Nephron progenitor cell (in vitro differentiated cells): ENCODE measurements at regions not wholly inside any gene's neighbourhood (a gene's known extent, or its start where the extent isn't known, plus 50 kb on each side); places are given as distances from the start of the nearest gene placed in this dataset.

Source experiments
- DNase-seq: peaks from one replicate; pipeline ENCODE4 v3.0.0; 2021
- H3K27ac Mint-ChIP-seq: 2 replicates; pipeline ENCODE4 v1.8.0; 2021; ENCODE audit warnings: mild to moderate bottlenecking, moderate library complexity, mixed read lengths
- H3K27me3 Mint-ChIP-seq: 2 replicates; pipeline ENCODE4 v1.8.0; 2021; ENCODE audit warnings: mild to moderate bottlenecking, low read depth, mixed read lengths; ENCODE audit not compliant: poor library complexity
- H3K36me3 Mint-ChIP-seq: 2 replicates; pipeline ENCODE4 v1.8.0; 2021; ENCODE audit warnings: low read depth, mixed read lengths
- H3K4me1 Mint-ChIP-seq: 2 replicates; pipeline ENCODE4 v1.8.0; 2021; ENCODE audit warnings: mixed read lengths
- H3K4me3 Mint-ChIP-seq: 2 replicates; pipeline ENCODE4 v1.8.0; 2021; ENCODE audit warnings: mild to moderate bottlenecking, moderate library complexity, mixed read lengths
- H3K9me3 Mint-ChIP-seq: 2 replicates; pipeline ENCODE4 v1.8.0; 2021; ENCODE audit warnings: mild to moderate bottlenecking, moderate library complexity, mixed read lengths
- TF ChIP-seq, protein P1 (sequence below): fragments of 200-600 bp; sonication (generic); IDR thresholded peaks from 2 replicates; pipeline ENCODE4 v1.5.0; 2021; ENCODE audit warnings: antibody characterized with exemption

DNA sequence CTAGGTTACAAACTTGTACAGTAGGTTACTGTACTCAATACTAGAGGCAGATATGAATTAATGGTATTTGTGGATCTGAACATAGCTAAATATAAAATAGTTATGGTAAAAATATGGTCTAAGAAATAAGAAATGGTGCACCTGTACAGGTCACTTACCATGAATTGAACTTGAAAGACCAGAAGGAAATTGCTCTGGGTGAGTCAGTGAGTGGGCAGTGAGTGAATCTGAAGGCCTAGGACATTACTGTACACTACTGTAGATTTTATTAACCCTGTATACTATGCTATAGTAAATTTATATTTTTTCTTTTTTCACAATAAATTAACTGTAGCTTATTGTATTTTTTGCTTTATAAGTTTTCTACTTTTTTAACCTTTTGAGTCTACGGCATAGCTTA lies 1020.4 kb downstream of the CDH18 start:
- Mint-ChIP-seq H3K27ac (no peak overlapping the region), H3K4me3 (no peak overlapping the region), H3K27me3 (no peaks in the 10 kb centered on the region), H3K4me1 (peaks cover 4% of the 10 kb centered on the region), H3K9me3 (no peaks in the 10 kb centered on the region), H3K36me3 (no peaks in the 10 kb centered on the region)
- TF ChIP-seq, protein P1, sequence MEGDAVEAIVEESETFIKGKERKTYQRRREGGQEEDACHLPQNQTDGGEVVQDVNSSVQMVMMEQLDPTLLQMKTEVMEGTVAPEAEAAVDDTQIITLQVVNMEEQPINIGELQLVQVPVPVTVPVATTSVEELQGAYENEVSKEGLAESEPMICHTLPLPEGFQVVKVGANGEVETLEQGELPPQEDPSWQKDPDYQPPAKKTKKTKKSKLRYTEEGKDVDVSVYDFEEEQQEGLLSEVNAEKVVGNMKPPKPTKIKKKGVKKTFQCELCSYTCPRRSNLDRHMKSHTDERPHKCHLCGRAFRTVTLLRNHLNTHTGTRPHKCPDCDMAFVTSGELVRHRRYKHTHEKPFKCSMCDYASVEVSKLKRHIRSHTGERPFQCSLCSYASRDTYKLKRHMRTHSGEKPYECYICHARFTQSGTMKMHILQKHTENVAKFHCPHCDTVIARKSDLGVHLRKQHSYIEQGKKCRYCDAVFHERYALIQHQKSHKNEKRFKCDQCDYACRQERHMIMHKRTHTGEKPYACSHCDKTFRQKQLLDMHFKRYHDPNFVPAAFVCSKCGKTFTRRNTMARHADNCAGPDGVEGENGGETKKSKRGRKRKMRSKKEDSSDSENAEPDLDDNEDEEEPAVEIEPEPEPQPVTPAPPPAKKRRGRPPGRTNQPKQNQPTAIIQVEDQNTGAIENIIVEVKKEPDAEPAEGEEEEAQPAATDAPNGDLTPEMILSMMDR = no peak
- DNase-seq = no peak

DNA sequence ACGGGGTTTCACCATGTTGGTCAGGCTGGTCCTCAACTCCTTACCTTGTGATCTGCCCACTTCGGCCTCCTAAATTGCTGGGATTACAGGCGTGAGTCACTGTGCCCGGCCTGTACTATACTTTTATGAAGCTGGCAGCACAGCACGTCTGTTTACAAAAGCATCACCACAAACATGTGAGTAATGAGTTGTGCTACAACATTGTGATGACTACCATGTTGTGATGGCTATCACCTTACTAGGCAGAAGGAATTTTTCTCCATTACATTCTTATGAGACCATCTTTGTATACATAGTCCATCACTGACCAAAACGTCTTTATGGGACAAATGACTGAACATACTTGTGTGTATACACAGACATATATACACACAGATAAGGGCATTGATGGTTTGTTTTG lies 1019.0 kb downstream of the CDH18 start:
- Mint-ChIP-seq H3K9me3 (no peaks in the 10 kb centered on the region), H3K4me1 (peaks cover 4% of the 10 kb centered on the region), H3K27me3 (no peaks in the 10 kb centered on the region), H3K36me3 (no peaks in the 10 kb centered on the region), H3K4me3 (no peak overlapping the region), H3K27ac (no peak overlapping the region)
- TF ChIP-seq, protein P1 = no peak
- DNase-seq = no peak

DNA sequence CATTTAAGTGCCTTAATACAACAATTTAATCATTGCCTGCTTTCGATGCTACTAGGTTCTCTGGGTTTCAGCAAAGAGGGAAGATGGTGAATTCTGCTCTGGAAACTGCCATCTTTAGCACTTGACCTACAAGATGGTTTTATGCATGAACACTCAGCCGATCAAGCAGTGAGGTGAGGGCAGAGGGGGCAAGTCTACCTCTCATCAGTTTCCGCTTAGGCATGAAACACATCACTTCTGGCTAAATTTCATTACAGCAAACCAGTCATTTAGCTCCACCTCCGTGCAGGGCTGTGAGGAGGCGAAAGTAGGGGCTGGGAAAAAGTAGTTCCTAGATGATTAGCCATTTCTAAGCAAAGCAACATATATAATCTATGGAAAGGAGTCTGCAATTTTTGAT lies 1018.0 kb downstream of the CDH18 start:
- H3K4me3 Mint-ChIP-seq = no peak overlapping the region
- H3K36me3 Mint-ChIP-seq = no peaks in the 10 kb centered on the region
- TF ChIP-seq, protein P1 = no peak
- no peak for DNase-seq
- H3K27me3 Mint-ChIP-seq = no peaks in the 10 kb centered on the region
- H3K27ac Mint-ChIP-seq = no peak overlapping the region
- no peaks in the 10 kb centered on the region for H3K9me3 Mint-ChIP-seq
- H3K4me1 Mint-ChIP-seq = peaks cover 4% of the 10 kb centered on the region

DNA sequence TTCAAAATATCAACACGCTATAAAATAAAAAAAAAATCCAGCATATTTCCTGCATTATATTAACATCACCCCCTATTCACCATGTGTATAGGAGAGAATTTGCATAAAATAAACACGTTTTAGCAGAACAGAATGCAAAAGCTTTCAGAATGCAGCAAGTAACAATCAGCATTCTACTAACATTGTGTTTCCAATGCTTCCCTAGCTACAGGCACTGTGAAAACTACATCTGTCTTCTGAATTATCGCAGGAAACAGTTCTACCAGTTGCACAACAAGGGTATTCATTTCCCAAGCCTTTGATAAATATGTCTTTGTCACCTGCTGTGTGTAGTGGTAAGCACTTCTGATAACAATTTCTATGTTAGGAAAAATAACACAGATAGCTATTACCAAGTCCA lies 1015.8 kb downstream of the CDH18 start:
- Mint-ChIP-seq H3K36me3 (no peaks in the 10 kb centered on the region), H3K4me3 (no peak overlapping the region), H3K27ac (no peak overlapping the region), H3K4me1 (peaks cover 10% of the 10 kb centered on the region), H3K27me3 (no peaks in the 10 kb centered on the region), H3K9me3 (no peaks in the 10 kb centered on the region)
- no peak for DNase-seq
- TF ChIP-seq, protein P1 = no peak

DNA sequence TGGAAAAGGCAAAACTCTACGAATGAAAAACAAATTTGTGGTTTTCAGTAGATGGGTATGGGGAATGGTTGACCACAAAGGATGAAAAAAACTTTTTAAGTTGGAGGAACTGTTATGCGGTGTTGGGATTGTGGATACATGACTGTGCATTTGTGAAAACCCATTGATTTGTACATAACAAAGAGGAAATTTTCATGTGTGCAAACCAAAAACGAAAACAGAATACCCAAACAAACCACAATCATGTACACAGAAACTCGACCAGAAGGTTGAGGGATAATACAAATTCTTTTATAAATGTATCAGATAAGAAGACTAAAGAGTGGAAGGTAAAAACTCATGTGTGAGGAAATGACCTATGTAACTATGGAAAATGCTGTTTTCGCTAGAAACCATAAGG lies 1012.4 kb downstream of the CDH18 start:
- Mint-ChIP-seq H3K4me1 (peaks cover 6% of the 10 kb centered on the region), H3K36me3 (no peaks in the 10 kb centered on the region), H3K27me3 (no peaks in the 10 kb centered on the region), H3K9me3 (no peaks in the 10 kb centered on the region), H3K27ac (no peak overlapping the region), H3K4me3 (no peak overlapping the region)
- no peak for DNase-seq
- TF ChIP-seq, protein P1 = no peak

DNA sequence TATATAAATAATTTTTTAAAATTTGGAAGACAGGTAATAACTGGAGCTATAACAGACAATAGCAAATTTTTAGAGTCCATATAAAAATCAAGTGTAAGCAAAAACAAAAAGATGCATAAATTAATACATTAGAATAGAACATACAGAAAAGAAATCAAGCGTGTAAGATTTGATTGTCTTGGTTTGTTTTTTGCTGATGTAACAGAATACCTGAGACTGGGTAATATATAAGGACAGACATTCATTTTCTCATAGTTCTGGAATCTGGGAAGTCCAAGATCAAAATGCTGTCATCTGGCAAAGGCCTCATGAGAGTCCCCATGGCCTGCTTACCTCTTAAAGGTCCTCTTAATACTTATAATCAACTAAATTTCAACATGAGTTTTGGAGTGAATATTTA lies 1010.1 kb downstream of the CDH18 start:
- peaks cover 9% of the 10 kb centered on the region for H3K9me3 Mint-ChIP-seq
- no peaks in the 10 kb centered on the region for H3K27me3 Mint-ChIP-seq
- no peak overlapping the region for H3K4me3 Mint-ChIP-seq
- no peak overlapping the region for H3K27ac Mint-ChIP-seq
- H3K4me1 Mint-ChIP-seq = peaks cover 6% of the 10 kb centered on the region
- TF ChIP-seq, protein P1 = no peak
- no peak for DNase-seq
- H3K36me3 Mint-ChIP-seq = no peaks in the 10 kb centered on the region
